ENCODE measurements at regions not wholly inside any gene's neighbourhood (a gene's known extent, or its start where the extent isn't known, plus 50 kb on each side); places are given as distances from the start of the nearest gene placed in this dataset.
A peak's percentile ranks its signal among the peaks of the same experiment; 100 is the strongest.

- no peak for TF ChIP-seq CTCF (IDR thresholded peaks at IDR 0.05; ENCODE audit: insufficient read depth, low read depth, low read length, missing control alignments)
- no peak for DNase-seq (ENCODE audit: low read depth)
- no peak overlapping the region for H3K4me3 ChIP-seq (ENCODE audit: low read length)
Observed at GRCh38 chr2:37812941-37813730, 112.0 kb upstream of the RMDN2 start.

GRCh38 chr2:37816036-37816435 lies 109.1 kb upstream of the RMDN2 start:
- no peak for TF ChIP-seq CTCF (IDR thresholded peaks at IDR 0.05; ENCODE audit: insufficient read depth, low read depth, low read length, missing control alignments)
- H3K4me3 ChIP-seq (ENCODE audit: low read length): no peak overlapping the region
- DNase-seq (ENCODE audit: low read depth): no peak

GRCh38 chr2:37816686-37817085 lies 108.4 kb upstream of the RMDN2 start:
- DNase-seq (ENCODE audit: low read depth): no peak
- TF ChIP-seq CTCF (IDR thresholded peaks at IDR 0.05; ENCODE audit: insufficient read depth, low read depth, low read length, missing control alignments): no peak
- no peak overlapping the region for H3K4me3 ChIP-seq (ENCODE audit: low read length)

- DNase-seq (ENCODE audit: low read depth): peak; percentile 30
- no peak for TF ChIP-seq CTCF (IDR thresholded peaks at IDR 0.05; ENCODE audit: insufficient read depth, low read depth, low read length, missing control alignments)
- no peak overlapping the region for H3K4me3 ChIP-seq (ENCODE audit: low read length)
Observed at GRCh38 chr2:37819186-37819585, 105.9 kb upstream of the RMDN2 start.

- TF ChIP-seq CTCF (IDR thresholded peaks at IDR 0.05; ENCODE audit: insufficient read depth, low read depth, low read length, missing control alignments): no peak
Observed at GRCh38 chr2:37820471-37820986, 104.6 kb upstream of the RMDN2 start.

GRCh38 chr2:37825586-37825985 lies 99.5 kb upstream of the RMDN2 start:
- DNase-seq (ENCODE audit: low read depth): no peak
- H3K4me3 ChIP-seq (ENCODE audit: low read length): no peak overlapping the region
- no peak for TF ChIP-seq CTCF (IDR thresholded peaks at IDR 0.05; ENCODE audit: insufficient read depth, low read depth, low read length, missing control alignments)

More at GRCh38 chr2:37820471-37820986, 104.6 kb upstream of the RMDN2 start:
- H3K4me3 ChIP-seq (ENCODE audit: low read length): no peak overlapping the region
- DNase-seq (ENCODE audit: low read depth): no peak

GRCh38 chr2:37826611-37827010 lies 98.5 kb upstream of the RMDN2 start:
- no peak for DNase-seq (ENCODE audit: low read depth)
- H3K4me3 ChIP-seq (ENCODE audit: low read length): no peak overlapping the region

More at GRCh38 chr2:37826611-37827010, 98.5 kb upstream of the RMDN2 start:
- no peak for TF ChIP-seq CTCF (IDR thresholded peaks at IDR 0.05; ENCODE audit: insufficient read depth, low read depth, low read length, missing control alignments)

Data from epithelial cell of esophagus (primary cell).